ENCODE measurements at regions not wholly inside any gene's neighbourhood (a gene's known extent, or its start where the extent isn't known, plus 50 kb on each side); places are given as distances from the start of the nearest gene placed in this dataset.
"Not testable (repeated sequence)": the region's sequence is repeated elsewhere in the genome, so short reads cannot be mapped to it uniquely, and the experiment has no call there.

DNA sequence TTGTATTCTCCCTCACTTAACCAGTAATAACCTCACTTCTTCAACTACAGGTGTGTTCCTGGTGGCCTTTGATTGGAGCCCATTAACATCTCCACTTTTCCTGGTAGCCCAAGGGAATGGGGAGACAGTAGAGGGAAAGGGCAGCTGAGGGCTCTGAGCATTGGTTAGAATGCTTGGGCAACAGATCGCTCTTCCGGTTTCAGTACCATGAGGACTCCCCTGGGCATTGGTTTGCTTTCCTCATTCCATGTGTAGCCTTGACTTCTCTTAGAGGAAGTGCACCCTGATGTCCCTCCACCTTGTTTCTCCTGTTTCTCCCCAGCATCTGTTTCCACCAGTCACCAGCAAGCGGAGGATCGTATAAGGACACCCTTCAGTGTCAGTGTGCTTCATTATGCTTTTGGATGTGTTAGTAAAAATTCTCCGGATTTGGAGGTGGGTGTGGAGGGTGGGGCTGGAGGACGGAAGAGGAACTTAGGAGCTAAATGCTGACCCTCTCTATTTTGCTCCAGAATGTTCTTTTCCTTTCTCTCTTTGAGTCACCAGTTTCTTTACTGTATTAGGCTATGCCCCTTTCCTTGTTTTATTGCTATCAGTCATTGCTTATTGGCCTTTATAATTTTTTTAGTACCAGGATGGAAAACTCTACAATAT, 50.6 kb upstream of the ZNG1B start:
- DNase-seq (ENCODE audit: low read depth in 3 of 3), result not testable (repeated sequence)

DNA sequence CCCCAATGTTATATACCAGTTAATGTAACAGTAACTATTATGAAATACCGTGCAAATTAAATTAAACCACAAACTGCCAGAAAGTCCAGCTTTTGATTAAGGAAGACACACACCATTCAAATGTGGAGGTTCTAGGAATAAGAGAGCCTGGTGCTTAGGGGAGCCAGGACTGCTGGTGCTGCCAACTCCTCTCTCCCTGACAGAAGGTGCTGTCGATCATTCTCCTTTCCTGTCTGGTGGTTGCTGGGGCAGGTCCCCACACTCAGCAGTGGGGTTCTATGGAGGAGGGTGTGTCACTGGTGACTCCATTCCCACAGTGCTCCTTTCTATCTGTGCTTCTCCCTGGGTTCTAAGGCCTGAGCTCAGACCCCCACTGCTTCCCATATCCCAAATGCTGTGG, 57.9 kb upstream of the ZNG1B start:
- DNase-seq (ENCODE audit: low read depth in 3 of 3), result not testable (repeated sequence)

DNA sequence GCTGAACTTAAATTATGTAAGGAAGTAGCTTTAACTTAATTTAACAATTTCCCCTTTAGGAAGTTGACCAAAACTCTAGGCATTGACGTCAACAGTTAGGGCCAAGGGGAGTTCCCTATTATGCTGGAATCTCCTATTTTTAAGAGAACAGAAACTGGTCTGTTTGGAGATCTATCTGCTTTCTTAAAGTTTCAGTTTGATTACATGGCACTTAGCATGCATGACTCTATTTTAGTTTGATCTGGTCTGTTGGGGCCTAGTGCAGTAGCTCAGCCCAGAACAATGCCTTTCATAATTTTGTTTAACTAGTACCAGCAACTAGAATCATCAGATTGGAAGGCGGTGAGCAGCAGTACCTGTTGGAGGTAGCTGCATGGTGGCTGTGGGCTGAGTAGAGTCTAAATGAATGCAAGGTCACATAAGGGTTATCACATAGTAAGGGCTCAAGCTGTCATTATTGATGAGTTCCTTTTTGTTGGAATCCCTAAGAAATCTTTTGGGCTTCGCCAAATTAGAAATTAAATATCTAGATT, 60.5 kb upstream of the ZNG1B start:
- DNase-seq (ENCODE audit: low read depth in 3 of 3), result no peak

DNA sequence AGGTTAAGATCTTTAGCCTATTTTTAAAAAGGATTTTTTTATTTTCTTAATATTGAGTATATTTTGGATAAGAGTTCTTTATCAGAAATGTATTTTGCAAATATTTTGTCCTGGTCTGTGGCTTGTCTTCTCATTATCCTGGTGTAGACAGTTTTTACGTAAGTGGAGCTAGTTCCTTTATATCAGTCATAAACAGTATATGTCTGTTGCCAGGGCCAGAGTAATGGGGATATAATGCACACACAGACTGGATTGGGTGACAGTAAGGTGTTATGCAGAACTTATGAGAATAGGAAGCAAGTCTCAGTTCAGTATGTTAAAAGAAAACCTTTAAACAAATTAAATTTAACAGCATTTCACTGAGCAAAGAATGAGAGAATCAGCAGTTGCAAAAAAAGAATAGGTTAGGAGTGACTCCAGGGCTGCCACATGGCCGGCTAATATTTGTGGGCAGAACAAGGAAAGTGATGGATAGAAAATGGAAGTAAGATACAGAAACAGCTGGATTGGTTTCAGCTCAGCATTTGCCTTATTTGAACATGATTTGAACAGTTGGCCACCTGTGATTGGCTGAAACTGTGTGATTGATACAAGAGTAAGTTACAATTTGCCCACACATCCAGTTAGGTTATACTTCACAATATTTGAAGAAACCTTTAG, 61.1 kb upstream of the ZNG1B start:
- DNase-seq (ENCODE audit: low read depth in 3 of 3), result no peak

DNA sequence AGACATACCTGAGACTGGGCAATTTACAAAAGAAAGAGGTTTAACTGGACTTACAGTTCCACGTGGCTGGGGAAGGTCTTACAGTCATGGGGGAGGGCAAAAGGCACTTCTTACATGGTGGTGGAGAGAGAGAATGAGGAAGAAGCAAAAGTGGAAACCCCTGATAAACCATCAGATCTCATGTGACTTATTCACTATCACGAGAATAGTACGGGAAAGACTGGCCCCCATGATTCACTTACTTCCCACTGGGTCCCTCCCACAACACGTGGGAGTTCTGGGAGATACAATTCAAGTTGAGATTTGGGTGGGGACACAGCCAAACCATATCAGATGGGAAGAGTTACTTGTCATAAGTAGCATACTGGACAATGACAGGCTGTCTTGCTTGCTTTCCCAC, 62.6 kb upstream of the ZNG1B start:
- DNase-seq (ENCODE audit: low read depth in 3 of 3), result not testable (repeated sequence)

DNA sequence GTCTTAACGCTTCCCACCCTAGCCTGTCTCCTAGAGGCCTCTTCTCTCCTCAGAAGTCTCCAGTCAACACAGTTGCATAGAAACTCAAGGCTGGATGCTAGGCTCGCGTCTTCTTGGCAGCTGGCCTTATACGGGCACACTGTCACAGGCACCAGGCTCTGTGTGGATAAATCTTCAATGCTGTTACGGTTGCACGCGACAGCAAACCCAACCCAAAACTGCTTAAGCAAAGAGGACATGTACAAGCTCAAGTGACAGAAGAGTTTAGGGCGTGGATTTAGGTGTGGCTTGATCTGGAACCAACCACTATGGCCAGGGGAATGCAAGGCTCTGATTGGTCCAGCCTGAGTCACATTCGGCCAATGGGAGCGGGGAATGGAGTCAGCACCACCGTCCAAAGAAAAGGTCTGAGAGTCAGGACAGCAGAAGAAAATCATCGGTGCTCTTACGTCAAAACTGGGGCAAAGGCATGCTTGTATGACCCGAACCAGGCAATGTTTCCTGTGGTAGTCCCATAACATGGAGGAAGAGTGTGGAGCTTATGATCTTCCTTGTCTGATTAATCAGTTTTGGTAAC, 65.1 kb upstream of the ZNG1B start:
- not testable (repeated sequence) for DNase-seq (ENCODE audit: low read depth in 3 of 3)

DNA sequence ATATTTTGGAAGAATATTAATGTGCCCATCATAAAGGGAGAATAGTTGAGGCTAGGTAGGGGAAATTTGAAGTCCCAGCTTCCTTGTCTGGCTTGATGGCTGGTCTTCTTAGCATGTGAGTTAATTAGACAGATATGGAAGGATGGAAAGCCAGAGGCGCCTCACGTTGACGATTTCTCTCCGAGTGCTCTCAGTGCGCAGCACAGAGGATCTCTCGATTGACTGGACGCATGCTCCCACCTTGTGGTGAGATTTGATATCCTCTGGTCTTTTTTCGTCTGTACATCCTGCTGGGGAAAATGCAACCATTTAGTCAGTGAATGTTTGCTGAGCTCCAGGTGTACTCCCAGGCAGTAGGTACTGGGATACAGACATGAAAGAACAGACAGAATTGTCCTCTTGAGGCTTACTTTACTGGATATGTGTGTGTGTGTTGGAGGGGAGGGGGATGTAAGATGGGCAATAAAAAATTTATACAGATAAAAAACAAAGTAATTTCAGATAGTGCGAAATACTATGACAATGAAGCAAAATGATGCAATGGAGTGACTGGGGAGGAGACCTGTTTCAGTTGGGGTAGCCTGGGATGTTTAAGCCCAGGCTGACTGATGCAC, 66.9 kb upstream of the ZNG1B start:
- DNase-seq (ENCODE audit: low read depth in 3 of 3), result peak in 2 of 3 experiments; percentile 40 to 44

DNA sequence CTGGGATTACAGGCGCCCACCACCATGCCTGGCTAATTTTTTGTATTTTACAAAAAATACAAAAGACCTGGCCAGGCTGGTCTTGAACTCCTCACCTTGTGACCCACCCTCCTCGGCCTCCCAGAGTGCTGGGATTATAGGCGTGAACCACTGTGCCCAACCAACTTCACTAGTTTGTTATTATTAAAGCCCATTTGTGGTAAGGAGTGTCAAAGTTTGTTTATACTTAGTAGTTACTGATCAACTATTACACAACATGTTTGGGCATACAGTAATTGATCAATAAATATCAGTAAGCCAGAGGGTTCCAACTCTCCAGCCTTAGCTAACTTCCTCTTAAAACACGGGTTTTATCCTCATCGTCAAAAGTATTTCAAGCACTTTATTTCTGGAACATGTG, 67.5 kb upstream of the ZNG1B start:
- DNase-seq (ENCODE audit: low read depth in 3 of 3), result no peak

DNA sequence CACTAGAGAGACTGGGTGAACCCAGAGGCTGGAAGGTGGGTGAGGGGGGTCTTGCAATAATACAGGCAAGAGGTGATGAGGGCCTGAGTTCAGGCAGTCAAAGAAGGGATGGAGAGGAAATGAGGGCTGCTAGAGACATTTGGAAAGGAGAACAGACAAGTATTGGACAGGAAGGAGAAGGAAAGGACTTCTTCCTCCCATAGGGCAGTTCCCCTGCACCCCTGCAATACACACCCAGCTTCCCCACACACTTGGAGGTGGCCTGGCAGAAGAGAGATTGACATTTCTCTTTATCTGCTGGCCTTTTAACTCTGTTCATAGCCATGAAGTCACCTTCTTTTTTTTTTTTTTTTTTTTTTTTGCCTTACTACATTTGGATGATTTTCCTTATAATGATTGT, 68.9 kb upstream of the ZNG1B start:
- not testable (repeated sequence) for DNase-seq (ENCODE audit: low read depth in 3 of 3)

DNA sequence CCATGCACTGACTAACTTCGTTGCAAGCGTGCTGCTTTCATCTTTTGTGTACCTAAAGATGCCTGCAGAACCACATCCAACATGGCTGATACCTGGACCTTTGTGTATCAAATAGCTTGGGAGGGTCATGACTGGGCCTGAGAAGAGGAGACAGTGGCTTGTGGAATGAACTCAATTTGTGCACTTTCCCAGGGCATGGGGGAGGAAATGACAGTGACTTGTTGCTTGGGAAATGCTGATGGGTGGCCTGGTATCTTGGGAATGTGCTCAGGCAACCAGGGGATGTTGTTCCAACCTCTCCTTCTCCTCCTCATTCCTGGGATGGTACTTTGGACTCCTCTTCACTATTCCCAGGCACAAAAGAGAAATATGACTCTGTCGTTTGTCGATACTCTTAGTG, 70.7 kb upstream of the ZNG1B start:
- DNase-seq (ENCODE audit: low read depth in 3 of 3), result not testable (repeated sequence)

DNA sequence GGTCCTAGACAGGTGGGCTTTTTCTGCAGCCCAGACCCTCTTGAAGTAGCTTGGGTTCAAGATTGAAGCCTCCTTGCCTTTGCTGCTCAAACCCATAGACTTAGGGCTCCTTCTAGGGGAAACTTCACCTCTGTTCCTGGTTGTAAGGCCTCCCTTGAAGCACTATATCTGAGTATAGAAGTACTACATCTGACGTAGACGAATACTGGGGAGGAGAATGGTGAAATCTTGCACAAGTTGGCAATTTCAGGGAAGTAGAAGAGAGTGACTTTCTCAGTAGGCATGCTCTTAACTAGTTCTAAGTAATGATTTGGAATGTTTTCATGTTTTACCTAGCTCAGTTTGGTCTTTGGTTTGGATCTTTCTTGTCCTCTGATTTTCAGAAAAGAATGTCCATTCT, 71.7 kb upstream of the ZNG1B start:
- DNase-seq (ENCODE audit: low read depth in 3 of 3), result not testable (repeated sequence)

DNA sequence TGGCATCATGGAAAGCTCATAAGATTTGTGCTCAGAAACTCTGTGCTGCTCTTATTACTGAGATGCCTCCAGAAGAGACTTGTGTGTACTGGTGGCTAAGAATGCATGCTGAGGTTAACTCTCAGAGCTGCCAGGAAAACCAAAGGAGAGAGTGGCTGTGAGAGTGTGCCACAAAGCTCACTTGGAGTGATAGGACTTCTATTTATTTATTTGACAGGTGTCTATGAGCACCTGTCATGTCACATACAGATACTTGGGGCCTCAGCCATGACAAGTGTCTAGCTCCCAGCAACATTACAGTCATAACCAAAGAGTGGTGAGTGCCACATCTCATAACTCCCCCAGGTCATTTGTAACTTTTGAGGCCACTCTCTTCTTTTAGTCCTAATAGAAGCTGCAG, 72.2 kb upstream of the ZNG1B start:
- not testable (repeated sequence) for DNase-seq (ENCODE audit: low read depth in 3 of 3)

DNA sequence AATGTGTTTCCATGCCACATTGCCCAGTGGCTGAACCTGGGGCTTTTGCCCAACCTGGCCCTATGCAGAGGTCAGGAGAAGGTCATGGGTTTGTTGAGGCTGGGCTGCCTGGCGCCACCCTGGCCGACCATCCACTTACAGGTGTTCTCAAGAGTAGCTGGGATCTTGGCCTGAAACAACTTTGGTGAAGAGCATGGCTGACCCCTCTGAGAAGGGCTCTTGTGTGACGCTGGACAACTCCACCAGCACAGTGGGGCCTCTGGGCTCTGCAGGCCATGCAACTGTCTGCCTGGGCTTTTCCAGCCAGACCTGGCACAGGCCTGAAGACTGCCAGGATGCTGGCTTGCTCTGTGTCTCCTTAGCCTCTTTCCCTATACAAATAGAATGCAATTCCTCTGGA, 76.4 kb upstream of the ZNG1B start:
- DNase-seq (ENCODE audit: low read depth in 3 of 3), result no peak

DNA sequence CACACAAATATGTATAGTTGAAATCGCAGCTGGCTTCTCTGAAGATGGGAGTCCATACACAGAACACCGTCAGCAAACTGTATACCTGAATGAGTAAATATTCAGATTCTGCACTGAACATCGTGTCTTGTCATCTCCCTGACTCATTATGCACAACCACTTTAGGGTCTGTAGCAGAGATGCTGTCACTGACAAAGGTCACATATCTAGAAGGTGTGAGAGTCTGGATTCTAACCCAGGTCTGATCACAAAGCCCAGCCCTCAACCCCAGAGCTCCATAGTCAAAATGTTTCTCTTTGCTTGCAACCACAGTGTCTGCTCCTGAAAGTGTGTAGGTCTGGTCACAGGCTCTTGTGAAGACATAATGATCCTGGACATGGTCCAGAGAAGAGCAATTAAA, 78.3 kb upstream of the PAX8 start:
- DNase-seq (ENCODE audit: low read depth in 3 of 3), result no peak

DNA sequence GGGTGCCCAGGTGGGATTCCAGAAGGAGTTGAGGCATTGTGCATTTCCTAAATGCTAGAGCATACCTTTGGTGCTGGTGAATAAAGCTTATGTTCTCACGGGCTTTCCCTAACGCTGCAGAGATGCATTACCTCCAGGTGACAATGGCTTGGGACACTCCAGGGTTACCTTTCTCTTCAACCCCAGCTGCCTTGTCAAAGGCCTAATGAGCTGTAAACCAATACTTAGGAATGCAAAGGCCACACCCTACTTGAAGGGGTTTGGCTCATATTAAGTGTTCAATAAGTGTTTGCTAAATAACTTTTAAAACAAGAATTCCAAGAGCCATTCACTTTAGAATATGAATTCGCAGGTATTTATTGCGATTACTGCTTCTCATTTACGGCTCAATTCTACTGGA, 77.6 kb upstream of the PAX8 start:
- not testable (repeated sequence) for DNase-seq (ENCODE audit: low read depth in 3 of 3)

DNA sequence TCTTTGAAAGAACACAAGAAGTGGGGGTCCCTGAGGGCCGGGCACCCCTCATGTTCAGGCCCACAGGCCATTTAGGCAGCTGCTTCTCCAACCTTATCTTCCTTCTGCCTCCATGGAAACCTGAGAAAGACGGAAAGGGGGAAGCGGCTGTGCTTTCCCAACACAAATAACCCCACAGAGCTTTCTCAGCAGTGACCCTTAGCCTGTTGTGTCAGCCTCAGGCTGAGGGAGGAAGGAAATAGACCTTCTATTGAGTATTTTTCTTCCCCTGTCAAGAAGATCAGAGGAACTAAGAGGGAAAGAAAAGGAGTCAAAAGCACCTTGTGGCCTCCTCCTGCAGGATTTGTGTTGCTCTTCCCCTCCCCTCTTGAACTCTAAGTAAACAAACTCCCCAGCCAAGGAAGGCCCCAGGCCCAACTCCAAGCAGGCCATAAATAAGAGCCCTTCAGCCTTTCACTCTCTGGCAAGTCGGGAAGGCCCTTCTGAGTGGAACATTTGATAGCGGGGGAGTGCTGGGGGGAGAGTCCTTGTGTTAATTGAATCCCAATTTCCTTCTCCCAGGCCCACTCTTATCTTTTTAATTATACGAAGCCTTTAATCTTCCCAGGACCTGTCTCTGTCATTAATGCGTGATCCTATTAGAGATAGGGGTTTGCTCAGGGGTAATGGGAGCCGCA, 76.8 kb upstream of the PAX8 start:
- DNase-seq (ENCODE audit: low read depth in 3 of 3), result not testable (repeated sequence)

DNA sequence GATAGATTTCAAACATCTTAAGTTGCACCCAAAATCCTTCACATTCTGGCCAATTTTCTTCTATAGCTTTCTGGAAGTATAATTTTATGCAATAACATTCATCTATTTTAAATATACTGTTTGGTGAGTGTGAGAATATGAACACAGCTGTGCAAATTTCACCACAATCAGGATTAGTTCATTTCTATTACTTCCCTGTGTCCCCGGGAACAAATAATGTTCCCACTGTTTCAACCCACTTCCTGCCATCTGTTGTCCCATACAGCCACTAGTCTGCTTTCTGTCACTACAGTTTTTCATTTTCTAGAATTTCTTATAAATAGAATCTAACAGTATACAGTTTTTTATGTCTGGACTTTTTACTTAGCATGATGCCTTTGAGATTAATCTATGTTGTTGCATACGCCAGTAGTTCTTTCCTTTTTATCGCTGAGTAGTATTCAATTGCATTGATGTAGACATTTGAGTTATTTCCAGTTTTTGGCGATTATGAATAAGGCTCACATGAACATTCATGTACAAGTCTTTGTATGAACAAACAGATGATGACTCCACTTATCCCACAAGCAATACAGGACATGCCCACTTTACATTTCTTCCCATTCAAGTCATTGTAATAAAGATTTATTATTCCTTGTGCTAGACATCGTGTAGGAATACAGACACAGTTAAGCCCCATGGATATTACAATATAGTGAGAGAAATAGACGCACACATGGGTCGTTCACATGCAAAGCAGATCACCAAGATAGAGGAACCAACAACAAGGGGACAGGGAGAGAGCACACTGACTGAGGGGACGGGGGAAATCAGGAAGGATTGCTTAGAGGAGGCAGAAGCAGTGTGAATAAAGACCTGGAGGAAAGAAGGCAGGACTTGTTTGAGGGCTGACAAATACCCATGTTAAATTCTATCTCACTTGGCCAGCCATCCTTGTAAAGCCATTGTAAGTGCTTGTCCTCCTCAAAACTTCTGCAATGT, 72.9 kb upstream of the PAX8 start:
- DNase-seq (ENCODE audit: low read depth in 3 of 3), result no peak

DNA sequence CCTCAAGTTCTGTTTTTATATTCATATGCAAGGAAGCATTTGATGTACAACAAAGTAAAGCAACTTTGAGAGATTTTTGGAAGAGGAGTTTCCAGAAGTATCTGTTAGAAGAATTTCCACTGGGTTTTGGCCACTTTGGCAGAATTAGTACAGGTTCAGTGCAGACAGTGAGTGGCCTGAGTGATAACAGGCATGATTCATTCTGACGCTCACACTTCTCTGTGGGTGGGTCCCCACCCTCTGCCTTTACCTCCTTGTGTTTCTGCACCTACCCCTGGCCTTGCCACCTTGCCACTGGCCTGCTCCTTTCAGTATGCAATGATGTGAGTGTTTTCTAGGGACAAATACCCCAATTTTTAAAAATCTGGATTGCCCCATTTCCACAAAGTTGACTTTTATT, 65.1 kb upstream of the PAX8 start:
- not testable (repeated sequence) for DNase-seq (ENCODE audit: low read depth in 3 of 3)

DNA sequence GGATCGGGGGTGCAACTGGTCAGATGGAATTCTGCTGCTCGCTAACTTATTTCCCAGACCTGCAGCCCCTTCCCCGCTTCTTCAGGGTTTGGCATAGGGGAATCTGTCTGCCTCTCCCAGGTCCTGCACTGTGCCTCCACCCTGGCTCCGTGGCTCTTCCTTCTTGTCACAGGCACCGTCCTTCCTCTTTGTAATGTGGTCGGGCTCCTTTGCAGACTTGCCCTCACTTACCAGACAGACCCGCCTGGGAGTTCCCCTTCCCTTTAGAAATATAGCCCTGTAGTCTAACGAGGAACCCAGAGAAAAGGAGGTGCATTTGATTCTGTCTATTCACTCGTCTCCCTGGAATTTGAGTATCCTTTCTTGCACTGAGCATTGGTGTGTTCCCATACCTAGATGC, 63.9 kb upstream of the PAX8 start:
- no peak for DNase-seq (ENCODE audit: low read depth in 3 of 3)

DNA sequence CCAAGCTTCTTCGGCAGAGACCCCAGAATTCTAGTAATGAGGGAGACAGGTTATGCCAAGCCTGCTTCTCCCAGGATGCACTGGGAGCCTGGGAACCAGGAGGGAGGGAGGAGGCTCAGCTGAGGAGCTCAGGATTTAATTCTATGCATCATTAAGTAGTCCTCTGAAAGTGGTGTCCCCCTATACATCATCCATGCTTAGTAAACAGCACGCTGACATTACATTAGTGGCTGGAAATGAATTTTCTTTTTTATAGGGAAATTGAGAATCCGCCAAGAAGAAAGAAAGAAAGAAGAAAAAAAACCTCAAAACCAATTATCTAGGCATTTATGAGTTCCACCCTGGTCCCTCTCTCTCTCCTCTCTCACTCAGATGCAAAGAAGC, 63.1 kb upstream of the PAX8 start:
- DNase-seq (ENCODE audit: low read depth in 3 of 3), result not testable (repeated sequence)

All from stimulated activated CD4-positive, alpha-beta T cell treated with anti-CD3 and anti-CD28 coated beads, TNF-alpha, amount 100 ng/mL, for 4 hours (primary cell).